ENCODE measurements at regions not wholly inside any gene's neighbourhood (a gene's known extent, or its start where the extent isn't known, plus 50 kb on each side); places are given as distances from the start of the nearest gene placed in this dataset.

- no peak for DNase-seq (ENCODE audit: low spot score)
- TF ChIP-seq CTCF (IDR thresholded peaks at IDR 0.05; ENCODE audit: borderline replicate concordance, control extremely low read depth, extremely low read depth, insufficient read depth, missing control alignments) = no peak
- in situ Hi-C loops (cut with MboI; ENCODE audit: low sequenced_read_pairs, unreplicated experiment) = no loop called here
Observed at GRCh38 chr13:106241974-106242953, 293.2 kb downstream of the EFNB2 start.

- no peak for DNase-seq (ENCODE audit: low spot score)
- TF ChIP-seq CTCF (IDR thresholded peaks at IDR 0.05; ENCODE audit: borderline replicate concordance, control extremely low read depth, extremely low read depth, insufficient read depth, missing control alignments) = no peak
- in situ Hi-C loops (cut with MboI; ENCODE audit: low sequenced_read_pairs, unreplicated experiment) = no loop called here
Observed at GRCh38 chr13:106238690-106239089, 296.8 kb downstream of the EFNB2 start.

GRCh38 chr13:106234636-106235035, 300.8 kb downstream of the EFNB2 start:
- in situ Hi-C loops (cut with MboI; ENCODE audit: low sequenced_read_pairs, unreplicated experiment) = no loop called here
- DNase-seq (ENCODE audit: low spot score) = no peak
- no peak for TF ChIP-seq CTCF (IDR thresholded peaks at IDR 0.05; ENCODE audit: borderline replicate concordance, control extremely low read depth, extremely low read depth, insufficient read depth, missing control alignments)

- no peak for TF ChIP-seq CTCF (IDR thresholded peaks at IDR 0.05; ENCODE audit: borderline replicate concordance, control extremely low read depth, extremely low read depth, insufficient read depth, missing control alignments)
- in situ Hi-C loops (cut with MboI; ENCODE audit: low sequenced_read_pairs, unreplicated experiment) = no loop called here
Observed at GRCh38 chr13:106233134-106233735, 302.2 kb downstream of the EFNB2 start.

GRCh38 chr13:106232681-106233080, 302.8 kb downstream of the EFNB2 start:
- DNase-seq (ENCODE audit: low spot score) = no peak
- TF ChIP-seq CTCF (IDR thresholded peaks at IDR 0.05; ENCODE audit: borderline replicate concordance, control extremely low read depth, extremely low read depth, insufficient read depth, missing control alignments) = no peak
- in situ Hi-C loops (cut with MboI; ENCODE audit: low sequenced_read_pairs, unreplicated experiment) = no loop called here

More at GRCh38 chr13:106233134-106233735, 302.2 kb downstream of the EFNB2 start:
- no peak for DNase-seq (ENCODE audit: low spot score)

GRCh38 chr13:106230450-106230849, 305.0 kb downstream of the EFNB2 start:
- no peak for TF ChIP-seq CTCF (IDR thresholded peaks at IDR 0.05; ENCODE audit: borderline replicate concordance, control extremely low read depth, extremely low read depth, insufficient read depth, missing control alignments)
- DNase-seq (ENCODE audit: low spot score) = no peak
- in situ Hi-C loops (cut with MboI; ENCODE audit: low sequenced_read_pairs, unreplicated experiment) = no loop called here

Measured in GM13976 (cell line).